Thoracic aorta (tissue), 2 donors: ENCODE measurements at regions not wholly inside any gene's neighbourhood (a gene's known extent, or its start where the extent isn't known, plus 50 kb on each side); places are given as distances from the start of the nearest gene placed in this dataset.

Experiments used
- ATAC-seq: fragments of 150-250 bp; one replicate; pipeline ENCODE4 v1.8.0; 2017; ENCODE audit warnings: low read depth; ENCODE audit not compliant: insufficient number of reproducible peaks, low FRiP score
- DNase-seq: peaks from one replicate; pipeline ENCODE4 v3.0.0-alpha.2; 2020; ENCODE audit warnings: low spot score
- H3K27ac ChIP-seq, 2 donors: fragments of 200-600 bp; sonication (generic); 1 replicate in 1 of 2; 2 replicates in 1 of 2; pipeline ENCODE4 v1.5.1; 2016; ENCODE audit warnings: mild to moderate bottlenecking in 2 of 2, moderate library complexity in 2 of 2
- H3K27me3 ChIP-seq: fragments of 200-600 bp; sonication (generic); replicated peaks from 2 replicates; pipeline ENCODE4 v1.6.0; 2016; ENCODE audit warnings: mild to moderate bottlenecking; ENCODE audit not compliant: insufficient read depth
- H3K36me3 ChIP-seq: fragments of 200-600 bp; sonication (generic); one replicate; pipeline ENCODE4 v1.5.1; 2016
- H3K4me1 ChIP-seq, 2 donors: fragments of 200-600 bp; sonication (generic); 1 replicate in 1 of 2; 2 replicates in 1 of 2; pipeline versions ENCODE4 v1.5.1 to v1.6.0; 2016; ENCODE audit warnings: low read depth in 2 of 2, mild to moderate bottlenecking in 1 of 2; ENCODE audit not compliant: control insufficient read depth in 1 of 2
- H3K4me3 ChIP-seq: fragments of 200-600 bp; sonication (generic); 2 replicates; pipeline ENCODE4 v1.5.1; 2016; ENCODE audit warnings: mild to moderate bottlenecking
- H3K9me3 ChIP-seq: fragments of 200-600 bp; sonication (generic); 2 replicates; pipeline ENCODE4 v1.5.1; 2016
- CTCF ChIP-seq: fragments of 200-600 bp; sonication (generic); IDR thresholded peaks from one replicate; pipeline ENCODE4 v1.5.1; 2019; ENCODE audit warnings: antibody characterized with exemption

GRCh38 chr13:81637457-81637856, 1296.5 kb upstream of the SPRY2 start:
- Histone ChIP-seq H3K27me3 (no peaks in the 10 kb centered on the region), H3K4me3 (no peak overlapping the region), H3K4me1 (no peaks in the 10 kb centered on the region), H3K9me3 (no peaks in the 10 kb centered on the region), H3K27ac (no peak overlapping the region), H3K36me3 (no peaks in the 10 kb centered on the region)
- TF ChIP-seq CTCF = no peak
- DNase-seq (no peak), ATAC-seq (no peak)

- Histone ChIP-seq H3K4me1 (no peaks in the 10 kb centered on the region), H3K27me3 (no peaks in the 10 kb centered on the region), H3K36me3 (no peaks in the 10 kb centered on the region), H3K9me3 (no peaks in the 10 kb centered on the region), H3K4me3 (no peak overlapping the region), H3K27ac (no peak overlapping the region)
- ATAC-seq (no peak), DNase-seq (no peak)
- TF ChIP-seq CTCF = no peak
These were observed 1295.2 kb upstream of the SPRY2 start for GRCh38 chr13:81636120-81636519.

- Histone ChIP-seq H3K27me3 (no peaks in the 10 kb centered on the region), H3K4me1 (no peaks in the 10 kb centered on the region), H3K27ac (no peak overlapping the region), H3K36me3 (no peaks in the 10 kb centered on the region), H3K4me3 (no peak overlapping the region), H3K9me3 (no peaks in the 10 kb centered on the region)
- ATAC-seq (no peak), DNase-seq (no peak)
- no peak for TF ChIP-seq CTCF
These were observed 1274.1 kb upstream of the SPRY2 start for GRCh38 chr13:81615031-81615430.

- H3K27me3 ChIP-seq = no peaks in the 10 kb centered on the region
- no peak overlapping the region for H3K4me3 ChIP-seq
- H3K27ac ChIP-seq = no peak overlapping the region
- H3K4me1 ChIP-seq = no peaks in the 10 kb centered on the region
- no peaks in the 10 kb centered on the region for H3K36me3 ChIP-seq
- DNase-seq = no peak
- no peaks in the 10 kb centered on the region for H3K9me3 ChIP-seq
- no peak for ATAC-seq
- no peak for TF ChIP-seq CTCF
These were observed 1269.7 kb upstream of the SPRY2 start for GRCh38 chr13:81610644-81611043.

GRCh38 chr13:81609335-81609734, 1268.4 kb upstream of the SPRY2 start:
- Histone ChIP-seq H3K9me3 (no peaks in the 10 kb centered on the region), H3K27ac (no peak overlapping the region), H3K4me1 (no peaks in the 10 kb centered on the region), H3K27me3 (no peaks in the 10 kb centered on the region), H3K4me3 (no peak overlapping the region), H3K36me3 (no peaks in the 10 kb centered on the region)
- ATAC-seq (no peak), DNase-seq (no peak)
- no peak for TF ChIP-seq CTCF
